NCI-H82 (cell line): ENCODE measurements at regions not wholly inside any gene's neighbourhood (a gene's known extent, or its start where the extent isn't known, plus 50 kb on each side); places are given as distances from the start of the nearest gene placed in this dataset.

Experiments
- DNase-seq: peaks from one replicate; lab custom pipeline; 2025; lab: John Stamatoyannopoulos, UW

- no peak for DNase-seq
Measured at GRCh38 chr1:30360281-30360680, 363.1 kb downstream of the MATN1 start.

DNA sequence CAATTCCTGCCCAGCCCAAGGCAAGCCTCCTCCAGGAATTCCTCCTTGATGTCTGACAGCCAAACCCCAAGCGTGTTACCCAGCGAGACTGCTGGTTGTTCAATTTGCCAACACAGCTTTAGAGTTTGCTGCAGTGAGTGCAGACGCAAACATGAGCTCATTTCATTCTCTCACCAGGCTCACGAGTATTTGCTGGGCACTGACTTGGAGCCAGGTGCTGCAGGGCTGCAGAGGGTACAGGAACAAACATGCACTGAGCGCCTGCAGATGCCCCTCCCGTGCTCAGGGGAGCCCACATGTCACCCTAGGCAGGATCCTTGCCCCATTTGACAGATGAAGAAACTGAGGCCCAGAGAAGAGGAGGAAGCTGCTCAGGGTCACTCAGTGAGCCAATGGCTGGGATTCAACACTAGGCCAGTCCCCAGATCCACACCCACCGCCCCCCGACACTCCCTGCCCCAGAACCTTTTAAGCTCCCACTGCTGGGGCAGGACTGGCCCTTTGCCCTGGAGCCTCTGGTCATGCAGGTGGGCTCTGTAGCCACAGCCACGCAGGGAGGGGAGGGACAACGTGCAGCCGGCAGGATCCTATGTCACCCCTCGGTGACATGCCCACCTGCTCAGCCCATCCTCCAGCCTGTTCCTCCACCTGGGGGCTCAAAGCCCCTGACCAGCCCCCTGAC is 363.7 kb downstream of the MATN1 start:
- DNase-seq, result no peak

- peak; percentile 32 for DNase-seq
Measured at GRCh38 chr1:30358500-30358899, 364.9 kb downstream of the MATN1 start.

DNA sequence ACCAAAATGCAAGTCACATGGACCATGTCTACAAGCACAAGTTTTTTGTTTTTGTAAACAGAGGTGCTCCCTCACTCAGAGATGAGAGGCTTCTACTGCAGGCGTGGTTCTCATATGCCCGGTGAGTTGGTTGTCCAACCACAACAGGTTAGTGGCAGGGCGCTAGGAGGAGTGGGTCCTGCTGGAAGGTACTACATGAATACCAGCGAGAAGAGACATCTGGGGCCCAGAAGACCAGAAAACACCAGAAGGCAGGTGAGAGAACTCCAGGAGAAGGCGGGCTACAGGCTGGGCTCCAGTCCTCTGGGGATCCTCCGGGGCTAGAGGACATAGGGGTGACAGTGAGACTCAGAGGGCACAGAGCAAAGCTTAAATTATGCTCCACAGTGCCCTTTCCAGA is 366.5 kb downstream of the MATN1 start:
- no peak for DNase-seq

DNA sequence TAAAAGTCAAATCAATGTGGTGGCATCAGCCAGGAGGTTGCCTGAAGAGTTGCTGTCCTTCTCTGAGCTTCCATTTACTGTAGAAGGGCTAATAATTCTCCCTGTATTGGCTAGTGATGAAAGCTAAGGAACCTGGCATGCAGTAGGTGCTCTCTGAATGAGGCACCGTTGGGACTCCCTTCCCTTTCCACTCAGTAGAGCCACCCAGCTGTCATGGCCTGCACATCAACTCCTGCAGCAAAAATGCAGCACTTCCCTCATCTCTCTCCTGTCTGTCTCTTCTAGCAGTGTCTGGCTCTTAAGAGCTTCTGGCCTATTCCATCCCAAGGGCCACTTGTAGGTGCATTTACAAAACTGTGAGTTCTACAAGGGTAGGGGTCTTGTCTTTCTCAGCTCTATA is 369.0 kb downstream of the MATN1 start:
- DNase-seq, result peak; percentile 23

- peak; percentile 33 for DNase-seq
Measured at GRCh38 chr1:30353637-30354036, 369.7 kb downstream of the MATN1 start.

- DNase-seq, result no peak
Measured at GRCh38 chr1:30348147-30348546, 375.2 kb downstream of the MATN1 start.

GRCh38 chr1:30345491-30346130 is 377.8 kb downstream of the MATN1 start:
- peak; percentile 40 for DNase-seq

- DNase-seq, result no peak
Measured at GRCh38 chr1:30343562-30343961, 379.8 kb downstream of the MATN1 start.

DNA sequence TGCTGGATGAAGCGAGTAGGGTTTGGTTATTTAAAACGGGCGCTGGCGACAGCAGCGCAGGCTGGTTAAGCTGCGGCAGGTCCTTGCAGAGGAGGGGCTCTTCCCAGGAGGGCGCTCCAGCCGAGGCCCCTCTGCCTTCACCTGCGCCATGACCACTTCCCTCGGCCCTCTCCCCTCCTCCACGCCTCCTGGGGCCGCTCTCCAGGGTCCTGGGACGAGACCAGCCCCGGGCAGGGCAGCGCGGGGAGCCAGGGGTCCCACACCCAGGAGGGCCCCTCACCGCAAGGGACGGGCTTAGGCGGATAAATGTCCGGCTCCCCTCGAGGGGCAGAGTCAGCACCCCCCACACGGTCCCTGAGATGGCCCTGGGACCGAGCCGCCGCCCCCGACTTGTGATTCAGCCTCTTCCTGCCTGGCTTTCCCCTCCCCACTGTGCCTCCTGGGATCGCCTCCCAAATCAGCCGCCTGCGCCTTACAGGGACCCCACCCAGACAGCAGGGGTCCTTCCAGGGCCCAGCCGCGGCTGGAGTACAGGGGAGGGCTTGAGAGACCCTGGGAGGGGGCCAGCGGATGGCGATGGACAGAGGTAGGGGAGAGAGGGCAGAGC is 380.7 kb downstream of the MATN1 start:
- no peak for DNase-seq

GRCh38 chr1:30340934-30341333 is 382.5 kb downstream of the MATN1 start:
- no peak for DNase-seq

GRCh38 chr1:30339866-30340265 is 383.5 kb downstream of the MATN1 start:
- no peak for DNase-seq

GRCh38 chr1:30338765-30339164 is 384.6 kb downstream of the MATN1 start:
- DNase-seq, result no peak

GRCh38 chr1:30337324-30337620 is 386.1 kb downstream of the MATN1 start:
- DNase-seq, result no peak

- no peak for DNase-seq
Measured at GRCh38 chr1:30336550-30337323, 386.6 kb downstream of the MATN1 start.

- DNase-seq, result no peak
Measured at GRCh38 chr1:30335997-30336390, 387.4 kb downstream of the MATN1 start.

- no peak for DNase-seq
Measured at GRCh38 chr1:30335389-30335996, 387.9 kb downstream of the MATN1 start.

- DNase-seq, result no peak
Measured at GRCh38 chr1:30334767-30335166, 388.6 kb downstream of the MATN1 start.

DNA sequence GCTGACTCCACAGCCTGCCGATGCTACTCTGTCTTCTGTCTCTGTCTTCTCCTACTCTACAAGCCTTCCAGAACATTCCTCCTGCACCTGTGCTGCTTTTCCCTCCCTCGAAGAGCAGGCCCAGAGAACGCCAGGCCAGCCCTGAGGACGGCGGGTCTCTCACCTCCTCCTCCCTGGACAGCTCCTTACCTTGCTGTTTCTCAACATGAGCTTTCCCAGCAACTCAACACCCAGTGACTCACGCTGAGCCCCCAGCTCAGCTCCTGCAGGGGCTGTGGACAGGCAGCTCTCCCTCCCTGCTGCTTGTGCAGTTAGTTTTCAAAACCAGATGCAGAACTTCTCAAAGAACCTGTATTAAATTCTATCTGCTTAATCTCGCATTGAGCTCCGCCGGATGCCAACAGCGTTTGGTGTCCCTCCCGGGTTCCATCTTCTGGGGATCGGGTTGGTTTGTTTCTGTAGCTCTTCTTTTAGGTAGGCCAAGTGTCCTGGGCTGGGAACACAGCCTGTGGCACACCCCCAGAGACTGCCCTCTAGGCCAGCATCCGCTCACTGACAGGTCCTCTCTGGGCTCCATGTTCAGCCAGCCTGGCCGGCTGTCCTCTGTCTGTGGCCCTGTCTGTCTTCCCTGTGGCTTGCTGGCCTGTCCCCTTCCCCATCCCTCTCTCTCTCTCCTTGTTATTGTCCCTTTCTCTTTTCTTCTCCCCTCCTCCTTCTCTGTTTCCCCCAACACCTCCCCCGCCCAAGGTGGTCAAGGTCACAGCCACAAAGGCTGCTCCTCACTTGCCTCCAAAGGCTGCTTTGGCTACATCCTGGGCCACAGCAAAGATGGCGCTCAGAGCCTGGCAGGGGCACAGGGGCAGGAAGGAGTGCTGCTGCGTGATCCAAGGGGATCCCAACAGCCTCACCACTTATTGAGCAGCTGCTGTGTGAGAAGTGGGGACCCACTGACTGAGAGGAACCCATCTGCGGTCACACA is 391.0 kb downstream of the MATN1 start:
- no peak for DNase-seq

- DNase-seq, result no peak
Measured at GRCh38 chr1:30331415-30332065, 391.8 kb downstream of the MATN1 start.

GRCh38 chr1:30330644-30331043 is 392.7 kb downstream of the MATN1 start:
- DNase-seq, result no peak
